Thyroid gland (tissue), 4 donors: ENCODE measurements at regions not wholly inside any gene's neighbourhood (a gene's known extent, or its start where the extent isn't known, plus 50 kb on each side); places are given as distances from the start of the nearest gene placed in this dataset.

Experiments used
- DNase-seq, 2 donors: peaks; one replicate each; pipeline ENCODE4 v3.0.0-alpha.2; 2019
- H3K27ac ChIP-seq, 3 donors: fragments of 200-600 bp; sonication (generic); 1 replicate in 2 of 3; 2 replicates in 1 of 3; pipeline ENCODE4 v1.5.1; 2016 to 2019; ENCODE audit warnings: mild to moderate bottlenecking in 1 of 3, moderate library complexity in 1 of 3
- H3K27me3 ChIP-seq: fragments of 200-600 bp; sonication (generic); one replicate; pipeline ENCODE4 v1.5.1; 2019
- H3K36me3 ChIP-seq, 2 donors: fragments of 200-600 bp; sonication (generic); one replicate each; pipeline ENCODE4 v1.5.1; 2016 to 2019
- H3K4me1 ChIP-seq, 2 donors: fragments of 200-600 bp; sonication (generic); one replicate each; pipeline ENCODE4 v1.5.1; 2017 to 2019
- H3K4me3 ChIP-seq, 3 donors: fragments of 200-600 bp; sonication (generic); replicated peaks in 1 of 3; 1 replicate in 2 of 3; 2 replicates in 1 of 3; pipeline ENCODE4 v1.5.1; 2016; ENCODE audit warnings: mild to moderate bottlenecking in 1 of 3
- H3K9me3 ChIP-seq: fragments of 200-600 bp; sonication (generic); one replicate; pipeline ENCODE4 v1.5.1; 2017
- CTCF ChIP-seq, 6 experiments: fragments of 200-600 bp in 3 of 6; fragments of 450-650 bp in 3 of 6; sonication (generic) in 3 of 6; IDR thresholded peaks; one replicate each; pipeline ENCODE4 v1.5.1; 2016 to 2019; ENCODE audit warnings: antibody characterized with exemption in 6 of 6, mild to moderate bottlenecking in 2 of 6, inconsistent platforms in 1 of 6, moderate library complexity in 1 of 6
- POLR2A ChIP-seq, 2 donors: fragments of 450-650 bp; IDR thresholded peaks; one replicate each; pipeline ENCODE4 v1.6.1; 2017; ENCODE audit warnings: antibody characterized with exemption in 2 of 2, mild to moderate bottlenecking in 2 of 2, moderate library complexity in 1 of 2
- WGBS, 2 donors: methylation state at CpG; one replicate each; pipeline ENCODE4 v1.1.5; 2017; 5-methylcytosine and 5-hydroxymethylcytosine counted together
- intact Hi-C: fragments of 100-400 bp; cut with DNase I; formaldehyde crosslinking; loops from one replicate; pipeline ENCODE4 v1.15.1; 2023

- Histone ChIP-seq H3K9me3 (no peaks in the 10 kb centered on the region), H3K27ac (no peak overlapping the region), H3K4me3 (no peak overlapping the region), H3K4me1 (no peaks in the 10 kb centered on the region), H3K36me3 (no peaks in the 10 kb centered on the region), H3K27me3 (no peaks in the 10 kb centered on the region)
- no peak for DNase-seq
- intact Hi-C loops, result no loop called here
- TF ChIP-seq POLR2A (IDR thresholded peaks at IDR 0.05) (no peak), CTCF (IDR thresholded peaks at IDR 0.05) (no peak)
- WGBS, 2 donors, result 92 to 94% methylated on average over 14 to 20 of the region's 20 CpGs
These were observed 248.4 kb downstream of the C16orf95 start for GRCh38 chr16:87068762-87069150.

DNA sequence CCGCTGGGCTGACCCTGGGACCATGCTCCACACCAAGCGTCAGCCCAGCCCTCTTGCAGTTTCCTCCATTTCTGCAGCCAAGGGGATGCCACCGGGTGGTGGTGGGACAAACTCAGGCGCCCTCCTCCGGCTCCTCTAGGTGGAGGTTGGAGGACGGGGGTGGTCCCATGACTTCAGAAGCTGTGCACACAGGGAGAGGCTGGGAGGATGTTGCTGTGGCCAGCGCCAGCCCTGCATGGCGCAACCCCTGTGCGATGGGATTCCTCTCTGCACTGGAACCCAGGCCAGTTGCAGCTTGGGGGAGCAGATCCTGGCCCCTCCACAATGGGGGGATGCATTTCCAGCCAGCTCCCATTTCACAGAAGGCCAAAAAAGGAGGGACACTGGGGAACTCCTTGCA lies 246.5 kb downstream of the C16orf95 start:
- Histone ChIP-seq H3K27ac (no peak overlapping the region), H3K27me3 (no peaks in the 10 kb centered on the region), H3K4me3 (no peak overlapping the region), H3K4me1 (no peaks in the 10 kb centered on the region), H3K9me3 (no peaks in the 10 kb centered on the region), H3K36me3 (no peaks in the 10 kb centered on the region)
- WGBS, 2 donors, result 64 to 91% methylated on average over 2 to 9 of the region's 9 CpGs
- intact Hi-C loops, result no loop called here
- TF ChIP-seq CTCF (IDR thresholded peaks at IDR 0.05), result no peak
- TF ChIP-seq POLR2A (IDR thresholded peaks at IDR 0.05), result no peak
- DNase-seq, result no peak

- H3K27ac ChIP-seq, result no peak overlapping the region
- 32 to 53% methylated on average over 8 of the region's 8 CpGs for WGBS, 2 donors
- no peaks in the 10 kb centered on the region for H3K36me3 ChIP-seq
- H3K27me3 ChIP-seq, result no peaks in the 10 kb centered on the region
- intact Hi-C loops, result no loop called here
- H3K4me1 ChIP-seq, result no peaks in the 10 kb centered on the region
- H3K4me3 ChIP-seq, result no peak overlapping the region
- H3K9me3 ChIP-seq, result no peaks in the 10 kb centered on the region
- no peak for DNase-seq
- TF ChIP-seq CTCF (IDR thresholded peaks at IDR 0.05) (no peak), POLR2A (IDR thresholded peaks at IDR 0.05) (no peak)
These were observed 245.1 kb downstream of the C16orf95 start for GRCh38 chr16:87072101-87072500.

DNA sequence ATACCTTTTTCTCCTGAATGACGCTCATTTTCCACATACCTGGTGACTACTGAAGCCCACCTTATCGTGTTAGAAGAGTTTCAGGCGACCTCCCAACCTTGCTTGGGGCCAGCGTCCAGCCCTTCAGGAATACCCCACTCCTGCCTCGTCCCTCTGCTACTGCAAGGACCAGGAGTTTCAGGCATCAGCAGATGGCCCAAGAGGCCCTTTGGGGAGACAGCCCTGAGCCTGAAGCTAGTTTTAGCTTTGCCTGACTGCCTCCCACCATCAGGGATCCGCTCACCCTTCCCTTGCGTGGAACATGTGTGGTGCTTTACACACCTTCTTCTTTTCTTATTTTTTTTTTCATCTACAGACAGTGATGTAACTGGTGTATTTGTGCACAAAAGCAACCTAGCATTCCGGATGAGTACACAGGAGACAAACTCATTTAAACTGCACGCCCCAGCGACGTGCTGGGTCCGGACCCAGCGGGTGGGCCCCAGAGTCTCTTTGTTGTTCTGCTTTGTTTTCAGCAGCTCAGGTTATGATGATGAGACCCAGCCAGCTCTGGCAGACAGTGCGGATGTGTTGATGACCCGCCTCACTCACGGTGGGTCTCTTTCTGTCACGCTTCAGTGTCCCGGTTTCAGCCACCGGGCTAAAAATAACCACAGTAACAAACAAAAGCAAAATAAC lies 242.4 kb downstream of the C16orf95 start:
- TF ChIP-seq POLR2A (IDR thresholded peaks at IDR 0.05), result no peak
- TF ChIP-seq CTCF (IDR thresholded peaks at IDR 0.05), result no peak
- DNase-seq, result no peak
- WGBS, 2 donors, result 52 to 55% methylated on average over 19 of the region's 19 CpGs
- no peaks in the 10 kb centered on the region for H3K4me1 ChIP-seq
- H3K4me3 ChIP-seq, result no peak overlapping the region
- intact Hi-C loops, result no loop called here
- H3K27me3 ChIP-seq, result no peaks in the 10 kb centered on the region
- no peak overlapping the region for H3K27ac ChIP-seq
- no peaks in the 10 kb centered on the region for H3K9me3 ChIP-seq
- no peaks in the 10 kb centered on the region for H3K36me3 ChIP-seq

DNA sequence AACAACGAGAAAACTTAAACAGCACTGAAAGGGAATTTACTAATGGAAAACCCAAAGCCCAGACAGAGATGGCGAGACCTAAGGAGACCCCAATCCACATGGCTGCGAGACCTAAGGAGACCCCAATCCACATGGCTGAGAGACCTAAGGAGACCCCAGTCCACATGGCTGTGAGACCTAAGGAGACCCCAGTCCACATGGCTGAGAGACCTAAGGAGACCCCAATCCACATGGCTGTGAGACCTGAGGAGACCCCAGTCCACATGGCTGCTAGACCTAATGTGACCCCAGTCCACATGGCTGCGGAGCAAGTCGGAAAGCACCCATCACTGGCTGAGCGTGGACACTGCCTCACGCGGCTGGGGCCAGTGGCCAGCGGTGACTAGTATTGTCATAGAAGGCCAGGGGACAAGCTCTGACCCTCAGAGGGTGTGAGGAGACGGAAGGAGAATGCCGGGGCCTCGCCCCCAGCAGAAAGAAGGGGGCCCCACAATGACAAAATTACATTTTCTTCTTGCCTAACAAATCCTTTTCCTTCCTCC lies 241.8 kb downstream of the C16orf95 start:
- no peaks in the 10 kb centered on the region for H3K9me3 ChIP-seq
- H3K27ac ChIP-seq, result no peak overlapping the region
- TF ChIP-seq POLR2A (IDR thresholded peaks at IDR 0.05) (no peak), CTCF (IDR thresholded peaks at IDR 0.05) (no peak)
- 88 to 93% methylated on average over 12 of the region's 12 CpGs for WGBS, 2 donors
- intact Hi-C loops, result no loop called here
- no peaks in the 10 kb centered on the region for H3K27me3 ChIP-seq
- no peaks in the 10 kb centered on the region for H3K4me1 ChIP-seq
- no peak overlapping the region for H3K4me3 ChIP-seq
- DNase-seq, result no peak
- H3K36me3 ChIP-seq, result no peaks in the 10 kb centered on the region
